ENCODE measurements at regions not wholly inside any gene's neighbourhood (a gene's known extent, or its start where the extent isn't known, plus 50 kb on each side); places are given as distances from the start of the nearest gene placed in this dataset.

DNA sequence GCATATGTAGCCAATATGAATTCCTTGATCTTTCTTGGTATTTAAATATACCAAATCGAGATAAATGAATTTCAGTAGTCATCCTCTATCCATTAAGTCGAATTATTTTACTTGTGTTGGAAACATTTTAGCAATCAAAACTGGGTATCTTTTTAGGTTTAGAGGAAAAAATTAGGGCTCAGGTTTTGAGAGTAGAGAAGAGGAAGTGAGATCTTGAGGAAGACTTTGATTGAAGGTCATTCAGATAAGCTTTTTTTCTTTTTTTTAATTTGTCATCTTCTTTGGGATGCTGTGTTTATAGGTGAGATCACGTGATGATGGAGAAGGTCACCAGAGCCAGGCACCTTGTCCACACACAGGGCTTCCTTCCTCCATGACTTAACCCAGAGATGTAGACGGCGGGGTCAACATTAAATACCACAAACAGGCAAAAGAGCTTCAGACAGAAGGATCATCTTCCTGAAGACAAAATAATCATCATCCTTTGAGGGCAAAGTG lies 750.1 kb downstream of the RNF144A start:
- no peak overlapping the region for H3K4me3 ChIP-seq (ENCODE audit: low read depth, low read length)
- Mint-ChIP-seq H3K27me3 (ENCODE audit: insufficient read depth, unreplicated experiment) (no peaks in the 10 kb centered on the region), H3K4me3 (ENCODE audit: unreplicated experiment) (no peak overlapping the region), H3K9me3 (ENCODE audit: unreplicated experiment) (peaks cover 12% of the 10 kb centered on the region), H3K36me3 (ENCODE audit: insufficient read depth, unreplicated experiment) (no peaks in the 10 kb centered on the region), H3K4me1 (ENCODE audit: low read depth, unreplicated experiment) (peaks cover 5% of the 10 kb centered on the region), H3K27ac (ENCODE audit: unreplicated experiment) (no peak overlapping the region)
- no peaks in the 10 kb centered on the region for H3K4me1 ChIP-seq
- H3K36me3 ChIP-seq (ENCODE audit: control insufficient read depth, insufficient read depth, low read length), result no peaks in the 10 kb centered on the region
- intact Hi-C loops (cut with micrococcal nuclease; ENCODE audit: unreplicated experiment), result no loop called here
- no peaks in the 10 kb centered on the region for H3K9me3 ChIP-seq
- CTCF ChIA-PET, result no interaction called here
- no TSS peak for BruUV-seq (replicated peaks)
- no peak for DNase-seq
- POLR2A ChIA-PET, result no interaction called here
- TF ChIP-seq CTCF (IDR thresholded peaks at IDR 0.05; ENCODE audit: insufficient read depth in 1 of 2, low read depth in 1 of 2, low read length in 1 of 2, severe bottlenecking in 1 of 2, unreplicated experiment in 1 of 2), result no peak
- H3K27me3 ChIP-seq (replicated peaks; ENCODE audit: control insufficient read depth, insufficient read depth, low read length), result no peaks in the 10 kb centered on the region

- intact Hi-C loops (cut with micrococcal nuclease; ENCODE audit: unreplicated experiment), result loop anchor here (10.0 kb wide), 1 partner anchor 156 kb away; no protein-coding TSS in a partner anchor
- H3K27ac Mint-ChIP-seq (ENCODE audit: unreplicated experiment), result no peak overlapping the region
- Histone ChIP-seq H3K27me3 (replicated peaks; ENCODE audit: control insufficient read depth, insufficient read depth, low read length) (no peaks in the 10 kb centered on the region), H3K4me3 (ENCODE audit: low read depth, low read length) (no peak overlapping the region), H3K36me3 (ENCODE audit: control insufficient read depth, insufficient read depth, low read length) (no peaks in the 10 kb centered on the region), H3K4me1 (no peaks in the 10 kb centered on the region), H3K9me3 (no peaks in the 10 kb centered on the region)
- DNase-seq, result no peak
- H3K4me1 Mint-ChIP-seq (ENCODE audit: low read depth, unreplicated experiment), result peaks cover 13% of the 10 kb centered on the region
- no peak for TF ChIP-seq CTCF (IDR thresholded peaks at IDR 0.05; ENCODE audit: insufficient read depth in 1 of 2, low read depth in 1 of 2, low read length in 1 of 2, severe bottlenecking in 1 of 2, unreplicated experiment in 1 of 2)
- BruUV-seq (replicated peaks), result no TSS peak
- H3K4me3 Mint-ChIP-seq (ENCODE audit: unreplicated experiment), result no peak overlapping the region
- POLR2A ChIA-PET, result no interaction called here
- H3K27me3 Mint-ChIP-seq (ENCODE audit: insufficient read depth, unreplicated experiment), result no peaks in the 10 kb centered on the region
- CTCF ChIA-PET, result no interaction called here
- H3K9me3 Mint-ChIP-seq (ENCODE audit: unreplicated experiment), result peaks cover 16% of the 10 kb centered on the region
- no peaks in the 10 kb centered on the region for H3K36me3 Mint-ChIP-seq (ENCODE audit: insufficient read depth, unreplicated experiment)
These were observed 753.9 kb downstream of the RNF144A start for GRCh38 chr2:7670905-7671641.

DNA sequence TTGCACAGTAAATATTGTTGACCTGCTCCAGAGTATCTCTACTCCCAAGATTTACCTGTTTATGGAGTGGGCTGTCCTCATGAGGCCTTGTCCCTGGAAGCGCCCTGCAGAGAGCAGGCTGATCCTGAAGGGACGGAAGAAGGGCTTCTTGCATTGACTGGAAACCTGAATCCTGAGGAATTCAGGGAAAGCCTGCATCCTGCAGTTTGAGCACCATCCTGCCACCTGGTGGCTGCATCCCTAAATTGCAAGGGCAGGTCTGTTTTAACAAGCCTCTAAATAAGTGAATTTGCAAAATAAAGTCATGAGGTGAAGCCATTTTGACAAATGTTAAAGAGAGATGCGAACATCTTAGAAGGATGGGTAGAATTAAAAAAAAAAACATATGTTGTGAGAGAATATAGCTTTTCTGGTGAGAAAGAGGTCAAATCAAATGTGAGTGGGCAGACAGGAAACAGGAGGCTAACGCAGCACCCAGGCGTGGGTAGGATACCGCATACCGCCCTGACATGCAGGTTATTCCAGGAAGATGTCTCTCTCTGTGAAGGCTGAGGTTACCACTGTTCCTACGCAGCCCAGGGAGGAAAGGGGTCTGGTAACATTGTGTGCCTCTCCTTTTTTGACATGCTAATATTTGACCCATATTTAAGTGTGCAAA lies 754.9 kb downstream of the RNF144A start:
- no peak overlapping the region for H3K27ac Mint-ChIP-seq (ENCODE audit: unreplicated experiment)
- intact Hi-C loops (cut with micrococcal nuclease; ENCODE audit: unreplicated experiment), result loop anchor here (1.0 to 10.0 kb wide), 2 partner anchors 157 to 245 kb away; no protein-coding TSS in a partner anchor
- no peaks in the 10 kb centered on the region for H3K27me3 Mint-ChIP-seq (ENCODE audit: insufficient read depth, unreplicated experiment)
- H3K27me3 ChIP-seq (replicated peaks; ENCODE audit: control insufficient read depth, insufficient read depth, low read length), result no peaks in the 10 kb centered on the region
- no peaks in the 10 kb centered on the region for H3K36me3 Mint-ChIP-seq (ENCODE audit: insufficient read depth, unreplicated experiment)
- peaks cover 16% of the 10 kb centered on the region for H3K9me3 Mint-ChIP-seq (ENCODE audit: unreplicated experiment)
- H3K4me1 ChIP-seq, result no peaks in the 10 kb centered on the region
- ChIA-PET CTCF (no interaction called here), POLR2A (no interaction called here)
- no peaks in the 10 kb centered on the region for H3K9me3 ChIP-seq
- TF ChIP-seq CTCF (IDR thresholded peaks at IDR 0.05; ENCODE audit: insufficient read depth in 1 of 2, low read depth in 1 of 2, low read length in 1 of 2, severe bottlenecking in 1 of 2, unreplicated experiment in 1 of 2), result peak; percentile 63 to 66
- peaks cover 13% of the 10 kb centered on the region for H3K4me1 Mint-ChIP-seq (ENCODE audit: low read depth, unreplicated experiment)
- no peak overlapping the region for H3K4me3 Mint-ChIP-seq (ENCODE audit: unreplicated experiment)
- H3K36me3 ChIP-seq (ENCODE audit: control insufficient read depth, insufficient read depth, low read length), result no peaks in the 10 kb centered on the region
- no TSS peak for BruUV-seq (replicated peaks)
- no peak overlapping the region for H3K4me3 ChIP-seq (ENCODE audit: low read depth, low read length)
- DNase-seq, result peak; percentile 47 to 64

Data from Caco-2 (cell line).